Progenitor cell of endocrine pancreas (in vitro differentiated cells): ENCODE measurements at regions not wholly inside any gene's neighbourhood (a gene's known extent, or its start where the extent isn't known, plus 50 kb on each side); places are given as distances from the start of the nearest gene placed in this dataset.

Experiments
- DNase-seq: peaks from one replicate; pipeline ENCODE4 v3.0.0; 2021; ENCODE audit warnings: low spot score; ENCODE audit not compliant: unreplicated experiment
- H3K27ac Mint-ChIP-seq: 2 replicates; pipeline ENCODE4 v1.8.0; 2021; ENCODE audit warnings: mild to moderate bottlenecking, moderate library complexity, mixed read lengths
- H3K27me3 Mint-ChIP-seq: 2 replicates; pipeline ENCODE4 v1.8.0; 2021; ENCODE audit warnings: mixed read lengths
- H3K36me3 Mint-ChIP-seq: 2 replicates; pipeline ENCODE4 v1.8.0; 2022; ENCODE audit warnings: mixed read lengths; ENCODE audit not compliant: insufficient read depth
- H3K4me1 Mint-ChIP-seq: 2 replicates; pipeline ENCODE4 v1.8.0; 2021; ENCODE audit warnings: low read depth, mixed read lengths
- H3K4me3 Mint-ChIP-seq: 2 replicates; pipeline ENCODE4 v1.8.0; 2021; ENCODE audit warnings: low read depth, mild to moderate bottlenecking, moderate library complexity, mixed read lengths
- H3K9me3 Mint-ChIP-seq: 2 replicates; pipeline ENCODE4 v1.8.0; 2021; ENCODE audit warnings: low read depth, mixed read lengths
- TF ChIP-seq, protein P1 (sequence below): fragments of 200-600 bp; sonication (generic); IDR thresholded peaks from one replicate; pipeline ENCODE4 v1.5.0; 2021; ENCODE audit warnings: antibody characterized with exemption, mild to moderate bottlenecking; ENCODE audit not compliant: unreplicated experiment

DNA sequence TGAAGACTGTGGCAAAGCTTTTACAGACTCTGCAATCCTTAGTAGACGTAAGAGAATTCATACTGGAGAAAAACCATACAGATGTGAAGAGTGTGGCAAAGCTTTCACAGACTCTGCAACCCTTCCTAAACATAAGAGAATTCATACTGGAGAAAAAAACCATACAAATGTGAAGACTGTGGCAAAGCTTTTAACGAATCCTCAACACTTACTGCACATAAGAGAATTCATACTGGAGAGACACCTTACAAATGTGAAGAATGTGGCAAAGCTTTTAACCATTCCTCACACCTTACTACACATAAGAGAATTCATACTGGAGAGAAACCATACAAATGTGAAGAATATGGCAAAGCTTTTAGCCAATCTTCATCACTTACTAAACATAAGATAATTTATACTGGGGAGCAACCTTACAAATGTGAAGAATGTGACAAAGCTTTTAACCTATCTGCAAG lies 50.1 kb upstream of the ZNF98 start:
- H3K4me3 Mint-ChIP-seq: no peak overlapping the region
- no peak overlapping the region for H3K27ac Mint-ChIP-seq
- H3K27me3 Mint-ChIP-seq: no peaks in the 10 kb centered on the region
- peaks cover 41% of the 10 kb centered on the region for H3K9me3 Mint-ChIP-seq
- DNase-seq: no peak
- TF ChIP-seq, protein P1, sequence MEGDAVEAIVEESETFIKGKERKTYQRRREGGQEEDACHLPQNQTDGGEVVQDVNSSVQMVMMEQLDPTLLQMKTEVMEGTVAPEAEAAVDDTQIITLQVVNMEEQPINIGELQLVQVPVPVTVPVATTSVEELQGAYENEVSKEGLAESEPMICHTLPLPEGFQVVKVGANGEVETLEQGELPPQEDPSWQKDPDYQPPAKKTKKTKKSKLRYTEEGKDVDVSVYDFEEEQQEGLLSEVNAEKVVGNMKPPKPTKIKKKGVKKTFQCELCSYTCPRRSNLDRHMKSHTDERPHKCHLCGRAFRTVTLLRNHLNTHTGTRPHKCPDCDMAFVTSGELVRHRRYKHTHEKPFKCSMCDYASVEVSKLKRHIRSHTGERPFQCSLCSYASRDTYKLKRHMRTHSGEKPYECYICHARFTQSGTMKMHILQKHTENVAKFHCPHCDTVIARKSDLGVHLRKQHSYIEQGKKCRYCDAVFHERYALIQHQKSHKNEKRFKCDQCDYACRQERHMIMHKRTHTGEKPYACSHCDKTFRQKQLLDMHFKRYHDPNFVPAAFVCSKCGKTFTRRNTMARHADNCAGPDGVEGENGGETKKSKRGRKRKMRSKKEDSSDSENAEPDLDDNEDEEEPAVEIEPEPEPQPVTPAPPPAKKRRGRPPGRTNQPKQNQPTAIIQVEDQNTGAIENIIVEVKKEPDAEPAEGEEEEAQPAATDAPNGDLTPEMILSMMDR: no peak
- no peaks in the 10 kb centered on the region for H3K4me1 Mint-ChIP-seq
- peaks cover 9% of the 10 kb centered on the region for H3K36me3 Mint-ChIP-seq
